ENCODE measurements at regions not wholly inside any gene's neighbourhood (a gene's known extent, or its start where the extent isn't known, plus 50 kb on each side); places are given as distances from the start of the nearest gene placed in this dataset.

- no peak for DNase-seq
These were observed 701.7 kb downstream of the TYW1 start for GRCh38 chr7:67698354-67698753.

GRCh38 chr7:67705850-67706249 lies 709.2 kb downstream of the TYW1 start:
- DNase-seq: no peak

GRCh38 chr7:67711706-67712105 lies 715.1 kb downstream of the TYW1 start:
- no peak for DNase-seq

- DNase-seq: no peak
These were observed 716.9 kb downstream of the TYW1 start for GRCh38 chr7:67713451-67714056.

- DNase-seq: no peak
These were observed 720.1 kb downstream of the TYW1 start for GRCh38 chr7:67716729-67717128.

- DNase-seq: no peak
These were observed 727.0 kb downstream of the TYW1 start for GRCh38 chr7:67723591-67723990.

- DNase-seq: no peak
These were observed 727.8 kb downstream of the TYW1 start for GRCh38 chr7:67724435-67724834.

- DNase-seq: no peak
These were observed 728.3 kb downstream of the TYW1 start for GRCh38 chr7:67724955-67725354.

- DNase-seq: no peak
These were observed 728.8 kb downstream of the TYW1 start for GRCh38 chr7:67725423-67725822.

- DNase-seq: no peak
These were observed 733.1 kb downstream of the TYW1 start for GRCh38 chr7:67729771-67730170.

- DNase-seq: no peak
These were observed 735.1 kb downstream of the TYW1 start for GRCh38 chr7:67731704-67732103.

- DNase-seq: no peak
These were observed 736.3 kb downstream of the TYW1 start for GRCh38 chr7:67732898-67733297.

GRCh38 chr7:67738145-67738544 lies 741.5 kb downstream of the TYW1 start:
- DNase-seq: no peak

- DNase-seq: no peak
These were observed 742.3 kb downstream of the TYW1 start for GRCh38 chr7:67738958-67739357.

GRCh38 chr7:67743501-67743900 lies 746.9 kb downstream of the TYW1 start:
- no peak for DNase-seq

GRCh38 chr7:67752227-67752626 lies 755.6 kb downstream of the TYW1 start:
- no peak for DNase-seq

- no peak for DNase-seq
These were observed 757.3 kb downstream of the TYW1 start for GRCh38 chr7:67753891-67754290.

GRCh38 chr7:67754651-67755050 lies 758.0 kb downstream of the TYW1 start:
- DNase-seq: no peak

GRCh38 chr7:67758551-67758950 lies 761.9 kb downstream of the TYW1 start:
- no peak for DNase-seq

GRCh38 chr7:67760971-67761370 lies 764.3 kb downstream of the TYW1 start:
- no peak for DNase-seq

GRCh38 chr7:67762516-67762915 lies 765.9 kb downstream of the TYW1 start:
- DNase-seq: no peak

- DNase-seq: no peak
These were observed 767.7 kb downstream of the TYW1 start for GRCh38 chr7:67764289-67764688.

- DNase-seq: no peak
These were observed 769.0 kb downstream of the TYW1 start for GRCh38 chr7:67765481-67766175.

GRCh38 chr7:67766906-67767410 lies 770.3 kb downstream of the TYW1 start:
- DNase-seq: no peak
